ENCODE measurements at regions not wholly inside any gene's neighbourhood (a gene's known extent, or its start where the extent isn't known, plus 50 kb on each side); places are given as distances from the start of the nearest gene placed in this dataset.
"Not testable (repeated sequence)": the region's sequence is repeated elsewhere in the genome, so short reads cannot be mapped to it uniquely, and the experiment has no call there.

DNA sequence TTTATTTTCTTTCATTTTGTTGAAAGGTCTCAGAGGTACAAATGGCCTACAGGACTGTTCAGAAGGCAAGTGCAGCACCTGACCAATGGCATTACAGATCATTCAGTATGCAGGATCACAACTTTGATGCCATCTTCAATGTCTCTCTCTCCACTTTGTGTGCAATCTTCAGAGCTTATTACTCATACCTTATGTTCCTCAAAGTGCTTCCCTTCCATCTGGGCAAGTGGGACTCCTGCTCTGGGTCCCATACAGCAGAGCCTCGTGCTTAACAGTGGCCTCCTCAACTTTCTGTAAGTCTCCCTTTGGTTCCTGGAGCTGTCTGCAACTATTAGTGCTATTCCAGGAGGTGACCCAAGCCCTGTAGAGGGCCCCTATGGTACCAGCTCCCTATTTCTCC lies 358.4 kb upstream of the RPS23 start:
- TF ChIP-seq, protein P1, sequence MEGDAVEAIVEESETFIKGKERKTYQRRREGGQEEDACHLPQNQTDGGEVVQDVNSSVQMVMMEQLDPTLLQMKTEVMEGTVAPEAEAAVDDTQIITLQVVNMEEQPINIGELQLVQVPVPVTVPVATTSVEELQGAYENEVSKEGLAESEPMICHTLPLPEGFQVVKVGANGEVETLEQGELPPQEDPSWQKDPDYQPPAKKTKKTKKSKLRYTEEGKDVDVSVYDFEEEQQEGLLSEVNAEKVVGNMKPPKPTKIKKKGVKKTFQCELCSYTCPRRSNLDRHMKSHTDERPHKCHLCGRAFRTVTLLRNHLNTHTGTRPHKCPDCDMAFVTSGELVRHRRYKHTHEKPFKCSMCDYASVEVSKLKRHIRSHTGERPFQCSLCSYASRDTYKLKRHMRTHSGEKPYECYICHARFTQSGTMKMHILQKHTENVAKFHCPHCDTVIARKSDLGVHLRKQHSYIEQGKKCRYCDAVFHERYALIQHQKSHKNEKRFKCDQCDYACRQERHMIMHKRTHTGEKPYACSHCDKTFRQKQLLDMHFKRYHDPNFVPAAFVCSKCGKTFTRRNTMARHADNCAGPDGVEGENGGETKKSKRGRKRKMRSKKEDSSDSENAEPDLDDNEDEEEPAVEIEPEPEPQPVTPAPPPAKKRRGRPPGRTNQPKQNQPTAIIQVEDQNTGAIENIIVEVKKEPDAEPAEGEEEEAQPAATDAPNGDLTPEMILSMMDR (IDR thresholded peaks at IDR 0.05; ENCODE audit: low read depth, low read length) = no peak
- Histone ChIP-seq H3K27me3 (no peaks in the 10 kb centered on the region), H3K27ac (no peak overlapping the region), H3K9me3 (ENCODE audit: low read depth) (no peaks in the 10 kb centered on the region), H3K36me3 (no peaks in the 10 kb centered on the region), H3K4me3 (no peak overlapping the region), H3K4me1 (ENCODE audit: low read depth) (peaks cover 22% of the 10 kb centered on the region)
- no peak for DNase-seq (ENCODE audit: low read depth in 1 of 2, low spot score in 1 of 2)

DNA sequence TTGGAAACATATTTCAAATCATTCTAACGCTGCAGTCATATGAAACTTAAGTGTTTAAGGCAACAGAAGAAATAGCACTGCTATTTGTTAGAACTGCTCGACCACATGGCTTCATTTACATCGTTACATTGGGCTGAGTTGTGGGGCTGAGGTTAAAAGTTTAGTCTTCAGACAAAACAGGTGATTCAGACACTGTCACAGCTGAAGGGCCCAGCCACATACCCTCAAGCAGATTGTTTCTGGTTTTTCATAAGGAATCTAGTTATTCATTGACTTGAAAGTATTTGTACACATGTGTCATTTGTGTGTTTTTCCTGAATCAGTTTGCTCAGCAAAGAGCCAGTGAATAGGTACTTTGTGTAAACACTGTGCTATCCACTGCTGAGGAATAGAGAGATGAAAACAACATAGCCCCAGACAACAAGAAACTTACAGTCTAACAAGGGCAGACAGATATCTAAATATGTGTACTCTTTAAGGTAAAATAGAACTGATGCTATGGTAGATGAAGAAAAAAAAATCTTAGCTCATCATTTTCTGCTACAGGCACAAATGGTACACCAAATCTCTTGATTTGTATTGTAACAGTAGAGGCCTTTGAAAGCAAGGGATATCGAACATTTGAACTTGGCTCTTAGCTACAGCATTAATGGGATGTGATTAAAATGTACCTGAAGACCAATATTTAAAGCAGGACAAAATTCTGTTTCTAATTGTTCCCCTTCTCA lies 357.6 kb upstream of the RPS23 start:
- Histone ChIP-seq H3K4me3 (no peak overlapping the region), H3K9me3 (ENCODE audit: low read depth) (no peaks in the 10 kb centered on the region), H3K4me1 (ENCODE audit: low read depth) (peaks cover 15% of the 10 kb centered on the region), H3K27me3 (no peaks in the 10 kb centered on the region), H3K27ac (no peak overlapping the region), H3K36me3 (no peaks in the 10 kb centered on the region)
- TF ChIP-seq, protein P1 (IDR thresholded peaks at IDR 0.05; ENCODE audit: low read depth, low read length) = no peak
- no peak for DNase-seq (ENCODE audit: low read depth in 1 of 2, low spot score in 1 of 2)

DNA sequence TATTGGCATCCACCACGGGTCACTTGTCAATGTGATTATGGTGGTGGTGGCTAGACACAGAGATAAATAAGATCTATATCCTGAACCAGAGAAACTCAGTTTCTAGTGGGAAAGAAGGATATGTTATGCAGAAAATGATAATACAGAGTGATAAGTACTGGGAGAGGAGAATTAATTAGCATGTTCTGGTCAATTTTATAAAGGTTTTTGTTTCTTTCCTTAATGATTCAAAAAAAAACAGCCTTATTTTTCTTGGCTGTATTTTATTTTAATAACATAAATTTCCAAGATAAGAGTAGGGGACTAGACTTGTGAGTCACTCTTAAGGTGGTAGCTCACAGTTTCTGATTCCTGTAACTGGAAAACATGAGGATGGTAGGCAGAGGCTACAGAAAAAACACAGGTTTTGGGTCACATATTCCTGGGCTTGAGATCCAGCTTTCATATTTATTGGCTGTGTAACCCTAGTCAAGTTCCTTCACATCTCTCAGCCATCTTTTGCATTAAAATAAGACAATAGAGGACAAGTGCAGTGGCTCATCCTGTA lies 350.3 kb upstream of the RPS23 start:
- TF ChIP-seq, protein P1 (IDR thresholded peaks at IDR 0.05; ENCODE audit: low read depth, low read length) = no peak
- peak in 1 of 2 donors; percentile 35 for DNase-seq (ENCODE audit: low read depth in 1 of 2, low spot score in 1 of 2)
- Histone ChIP-seq H3K36me3 (no peaks in the 10 kb centered on the region), H3K9me3 (ENCODE audit: low read depth) (no peaks in the 10 kb centered on the region), H3K4me1 (ENCODE audit: low read depth) (no peaks in the 10 kb centered on the region), H3K27me3 (no peaks in the 10 kb centered on the region), H3K4me3 (no peak overlapping the region), H3K27ac (no peak overlapping the region)

DNA sequence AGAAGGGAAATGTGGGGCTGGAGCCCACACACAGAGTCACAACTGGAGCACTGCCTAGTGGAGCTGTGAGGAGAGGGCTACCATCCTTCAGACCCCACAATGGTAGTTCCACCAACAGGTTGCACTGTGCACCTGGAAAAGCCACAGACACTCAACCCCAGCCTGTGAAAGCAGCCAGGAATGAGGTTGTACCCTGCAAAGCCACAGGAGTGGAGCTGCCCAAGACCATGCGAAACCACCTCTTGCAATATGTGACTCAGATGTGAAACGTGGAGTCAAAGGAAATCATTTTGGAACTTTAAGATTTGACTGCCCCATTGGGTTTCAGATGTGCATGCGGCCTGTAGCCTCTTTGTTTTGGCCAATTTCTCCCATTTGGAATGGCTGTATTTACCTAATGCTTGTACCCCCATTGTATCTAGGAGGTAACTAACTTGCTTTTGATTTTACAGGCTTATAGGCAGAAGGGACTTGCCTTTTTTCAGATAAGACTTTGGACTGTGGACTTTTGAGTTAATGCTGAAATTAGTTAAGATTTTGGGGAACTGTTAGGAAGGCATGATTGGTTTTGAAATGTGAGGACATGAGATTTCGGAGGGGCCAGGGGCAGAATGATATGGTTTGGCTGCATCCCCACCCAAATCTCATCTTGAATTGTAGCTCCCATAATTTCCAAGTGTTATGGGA lies 348.9 kb upstream of the RPS23 start:
- not testable (repeated sequence) for H3K27ac ChIP-seq; H3K4me3 ChIP-seq; H3K27me3 ChIP-seq; H3K36me3 ChIP-seq; H3K4me1 ChIP-seq (ENCODE audit: low read depth); H3K9me3 ChIP-seq (ENCODE audit: low read depth); DNase-seq (ENCODE audit: low read depth in 1 of 2, low spot score in 1 of 2)

DNA sequence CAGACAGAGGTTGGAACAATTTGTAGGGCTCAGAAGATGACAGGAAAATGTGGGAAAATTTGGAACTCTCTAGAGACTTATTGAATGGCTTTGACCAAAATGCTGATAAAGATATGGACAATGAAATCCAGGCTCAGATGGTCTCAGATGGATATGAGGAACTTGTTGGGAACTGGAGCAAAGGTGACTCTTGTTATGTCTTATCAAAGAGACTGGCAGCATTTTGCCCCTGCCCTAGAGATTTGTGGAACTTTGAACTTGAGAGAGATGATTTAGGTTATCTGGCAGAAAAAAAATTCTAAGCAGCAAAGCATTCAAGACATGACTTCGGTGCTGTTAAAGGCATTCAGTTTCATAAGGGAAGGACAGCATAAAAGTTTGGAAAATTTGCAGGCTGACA lies 347.9 kb upstream of the RPS23 start:
- not testable (repeated sequence) for DNase-seq (ENCODE audit: low read depth in 1 of 2, low spot score in 1 of 2); H3K27me3 ChIP-seq; H3K4me1 ChIP-seq (ENCODE audit: low read depth); H3K27ac ChIP-seq; H3K9me3 ChIP-seq (ENCODE audit: low read depth); H3K4me3 ChIP-seq; H3K36me3 ChIP-seq

DNA sequence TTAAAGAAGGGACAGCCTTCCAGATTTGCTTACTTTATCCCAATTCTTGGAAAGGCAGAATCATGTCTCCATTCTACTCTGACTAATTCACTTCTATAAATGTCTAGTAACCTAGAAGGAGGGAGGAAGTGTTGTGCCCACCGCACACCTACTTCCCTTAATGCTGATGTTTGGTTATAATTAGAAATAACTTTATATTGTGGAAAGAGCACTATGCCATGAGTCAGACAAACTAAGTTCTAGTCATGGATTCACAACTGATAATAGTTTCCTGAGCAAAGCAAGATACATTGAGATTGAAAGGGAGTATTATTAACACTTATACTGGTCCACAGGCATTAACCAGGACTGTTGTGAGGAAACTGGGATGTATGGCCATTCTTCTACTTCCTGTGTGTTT lies 345.9 kb upstream of the RPS23 start:
- no peak for DNase-seq (ENCODE audit: low read depth in 1 of 2, low spot score in 1 of 2)
- no peak overlapping the region for H3K27ac ChIP-seq
- H3K4me3 ChIP-seq = no peak overlapping the region
- TF ChIP-seq, protein P1 (IDR thresholded peaks at IDR 0.05; ENCODE audit: low read depth, low read length) = no peak
- no peaks in the 10 kb centered on the region for H3K4me1 ChIP-seq (ENCODE audit: low read depth)
- no peaks in the 10 kb centered on the region for H3K36me3 ChIP-seq
- H3K9me3 ChIP-seq (ENCODE audit: low read depth) = no peaks in the 10 kb centered on the region
- H3K27me3 ChIP-seq = no peaks in the 10 kb centered on the region

Data from cardiac muscle cell (in vitro differentiated cells and primary cell).